ENCODE measurements at regions not wholly inside any gene's neighbourhood (a gene's known extent, or its start where the extent isn't known, plus 50 kb on each side); places are given as distances from the start of the nearest gene placed in this dataset.

GRCh38 chr7:156547884-156548561 lies 92.6 kb upstream of the RNF32 start:
- TF ChIP-seq CTCF (IDR thresholded peaks at IDR 0.05 in 8 of 11, conservative IDR thresholded peaks at IDR 0.05 in 3 of 11) (no peak), POLR2A (IDR thresholded peaks at IDR 0.05) (no peak), POLR2AphosphoS5 (IDR thresholded peaks at IDR 0.05) (no peak)
